ENCODE measurements at regions not wholly inside any gene's neighbourhood (a gene's known extent, or its start where the extent isn't known, plus 50 kb on each side); places are given as distances from the start of the nearest gene placed in this dataset.
"Not testable (repeated sequence)": the region's sequence is repeated elsewhere in the genome, so short reads cannot be mapped to it uniquely, and the experiment has no call there.

GRCh38 chr6:119830069-119830468 is 480.5 kb upstream of the MAN1A1 start (continued):
- TF ChIP-seq ATRX (CRISPR knock-in tag; IDR thresholded peaks at IDR 0.05; ENCODE audit: borderline replicate concordance) (no peak), MEF2D (CRISPR knock-in tag; IDR thresholded peaks at IDR 0.05) (no peak), AHDC1 (CRISPR knock-in tag; IDR thresholded peaks at IDR 0.05; ENCODE audit: borderline replicate concordance) (no peak), ZNF160 (CRISPR knock-in tag; IDR thresholded peaks at IDR 0.05) (no peak)
- TF ChIP-seq, protein P1, sequence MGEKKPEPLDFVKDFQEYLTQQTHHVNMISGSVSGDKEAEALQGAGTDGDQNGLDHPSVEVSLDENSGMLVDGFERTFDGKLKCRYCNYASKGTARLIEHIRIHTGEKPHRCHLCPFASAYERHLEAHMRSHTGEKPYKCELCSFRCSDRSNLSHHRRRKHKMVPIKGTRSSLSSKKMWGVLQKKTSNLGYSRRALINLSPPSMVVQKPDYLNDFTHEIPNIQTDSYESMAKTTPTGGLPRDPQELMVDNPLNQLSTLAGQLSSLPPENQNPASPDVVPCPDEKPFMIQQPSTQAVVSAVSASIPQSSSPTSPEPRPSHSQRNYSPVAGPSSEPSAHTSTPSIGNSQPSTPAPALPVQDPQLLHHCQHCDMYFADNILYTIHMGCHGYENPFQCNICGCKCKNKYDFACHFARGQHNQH (CRISPR knock-in tag; IDR thresholded peaks at IDR 0.05), result no peak

DNA sequence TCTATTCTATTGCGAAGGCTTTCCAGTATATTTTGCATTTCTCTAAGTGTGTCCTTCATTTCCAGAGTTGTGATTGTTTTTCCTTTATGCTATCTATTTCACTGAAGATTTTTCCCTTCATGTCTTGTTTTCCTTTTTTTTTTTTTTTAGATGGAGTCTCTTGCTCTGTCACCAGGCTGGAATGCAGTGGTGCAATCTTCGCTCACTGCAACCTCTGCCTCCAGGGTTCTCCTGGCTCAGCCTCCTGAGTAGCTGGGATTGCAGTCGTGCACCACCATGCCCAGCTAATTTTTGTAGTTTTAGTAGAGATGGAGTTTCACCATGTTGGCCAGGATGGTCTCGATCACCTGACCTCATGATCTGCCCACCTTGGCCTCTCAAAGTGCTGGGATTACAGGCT is 479.9 kb upstream of the MAN1A1 start:
- H3K4me3 ChIP-seq (replicated peaks in 1 of 3; ENCODE audit: insufficient read depth in 1 of 3, low read depth in 2 of 3, low read length in 3 of 3); ATAC-seq; in situ Hi-C loops (cut with HindIII; ENCODE audit: extremely low pct_ligation_motif_present, low pct_unique_long_range_greater_than_20kb); H4K20me1 ChIP-seq (ENCODE audit: insufficient read depth, low read length); CTCF ChIA-PET (ENCODE audit: low intra/inter-chr PET ratio, low total read pairs); intact Hi-C loops (cut with micrococcal nuclease; ENCODE audit: unreplicated experiment); H3K27me3 ChIP-seq (ENCODE audit: control insufficient read depth in 1 of 2, insufficient read depth in 2 of 2, low read length in 2 of 2); H3K79me2 ChIP-seq (ENCODE audit: insufficient read depth, low read length); H3K4me1 ChIP-seq (ENCODE audit: insufficient read depth, low read length); H2AFZ ChIP-seq (ENCODE audit: low read length); H3K9me3 ChIP-seq (ENCODE audit: low read length); DNase-seq (ENCODE audit: low spot score); H3K4me2 ChIP-seq (ENCODE audit: low read depth, low read length); H3K9ac ChIP-seq (ENCODE audit: insufficient read depth, low read depth, low read length); H3K27ac ChIP-seq (ENCODE audit: extremely low read length, insufficient read depth, low read length); POLR2A ChIA-PET; BruUV-seq (replicated peaks); H3K36me3 ChIP-seq (replicated peaks in 1 of 2; ENCODE audit: control insufficient read depth in 1 of 2, insufficient read depth in 2 of 2, low read length in 2 of 2); FAIRE-seq: not testable (repeated sequence)
- WGBS (ENCODE audit: low lambda C conversion rate), result 3% methylated on average over 4 of the region's 4 CpGs
